ENCODE measurements at regions not wholly inside any gene's neighbourhood (a gene's known extent, or its start where the extent isn't known, plus 50 kb on each side); places are given as distances from the start of the nearest gene placed in this dataset.
"Not testable (repeated sequence)": the region's sequence is repeated elsewhere in the genome, so short reads cannot be mapped to it uniquely, and the experiment has no call there.

DNA sequence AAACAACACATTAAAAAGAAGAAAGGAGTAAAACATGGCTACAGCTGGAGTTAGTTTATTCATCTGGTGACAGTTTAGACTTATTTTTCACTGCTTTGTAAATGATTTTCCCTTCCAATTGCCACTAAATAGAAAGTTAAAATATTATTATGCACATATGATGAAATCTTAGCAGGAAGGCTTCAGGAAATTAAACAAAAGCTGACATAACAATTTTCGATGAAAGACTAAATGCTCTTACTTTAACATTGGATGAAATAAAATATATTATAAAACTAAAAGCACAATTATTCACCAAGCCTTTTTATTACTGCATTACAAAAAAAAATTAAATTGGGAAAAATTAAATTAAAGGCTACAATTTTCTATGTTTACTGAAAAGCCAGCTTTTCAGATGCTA, 158.0 kb downstream of the MMUT start:
- no peak for TF ChIP-seq CTCF (IDR thresholded peaks at IDR 0.05; ENCODE audit: insufficient read depth, low read length, poor library complexity, severe bottlenecking)
- no peak for DNase-seq (ENCODE audit: extremely low read depth, insufficient read length)
- Histone ChIP-seq H3K36me3 (ENCODE audit: control insufficient read depth, insufficient read depth, low read length) (no peaks in the 10 kb centered on the region), H3K27me3 (replicated peaks; ENCODE audit: control insufficient read depth, insufficient read depth, low read length) (no peaks in the 10 kb centered on the region), H3K4me3 (replicated peaks; ENCODE audit: low read depth, low read length) (no peak overlapping the region)

DNA sequence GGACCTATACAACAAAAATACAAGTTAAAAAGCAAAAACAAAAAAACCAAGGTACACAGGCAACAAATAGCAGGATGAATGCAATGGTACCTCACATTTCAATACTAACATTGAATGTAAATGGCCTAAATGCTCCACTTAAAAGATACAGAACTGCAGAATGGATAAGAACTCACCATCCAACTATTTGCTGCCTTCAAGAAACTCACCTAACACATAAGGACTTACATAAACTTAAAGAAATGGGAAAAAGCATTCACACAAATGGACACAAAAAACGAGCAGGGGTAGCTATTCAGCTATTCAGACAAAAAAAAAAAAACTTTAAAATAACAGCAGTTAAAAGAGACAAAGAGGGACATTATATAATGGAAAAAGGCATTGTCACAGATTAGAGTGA, 158.7 kb downstream of the MMUT start:
- not testable (repeated sequence) for H3K36me3 ChIP-seq (ENCODE audit: control insufficient read depth, insufficient read depth, low read length); DNase-seq (ENCODE audit: extremely low read depth, insufficient read length); H3K4me3 ChIP-seq (replicated peaks; ENCODE audit: low read depth, low read length); H3K27me3 ChIP-seq (replicated peaks; ENCODE audit: control insufficient read depth, insufficient read depth, low read length)

- DNase-seq (ENCODE audit: extremely low read depth, insufficient read length): no peak
- TF ChIP-seq CTCF (IDR thresholded peaks at IDR 0.05; ENCODE audit: insufficient read depth, low read length, poor library complexity, severe bottlenecking): no peak
- Histone ChIP-seq H3K36me3 (ENCODE audit: control insufficient read depth, insufficient read depth, low read length) (no peaks in the 10 kb centered on the region), H3K4me3 (replicated peaks; ENCODE audit: low read depth, low read length) (no peak overlapping the region), H3K27me3 (replicated peaks; ENCODE audit: control insufficient read depth, insufficient read depth, low read length) (no peaks in the 10 kb centered on the region)
These were observed 162.1 kb downstream of the MMUT start for GRCh38 chr6:49300911-49301310.

GRCh38 chr6:49300443-49300842, 162.6 kb downstream of the MMUT start:
- no peaks in the 10 kb centered on the region for H3K36me3 ChIP-seq (ENCODE audit: control insufficient read depth, insufficient read depth, low read length)
- H3K27me3 ChIP-seq (replicated peaks; ENCODE audit: control insufficient read depth, insufficient read depth, low read length): no peaks in the 10 kb centered on the region
- H3K4me3 ChIP-seq (replicated peaks; ENCODE audit: low read depth, low read length): no peak overlapping the region
- no peak for TF ChIP-seq CTCF (IDR thresholded peaks at IDR 0.05; ENCODE audit: insufficient read depth, low read length, poor library complexity, severe bottlenecking)
- DNase-seq (ENCODE audit: extremely low read depth, insufficient read length): no peak

GRCh38 chr6:49299279-49299678, 163.8 kb downstream of the MMUT start:
- no peak for TF ChIP-seq CTCF (IDR thresholded peaks at IDR 0.05; ENCODE audit: insufficient read depth, low read length, poor library complexity, severe bottlenecking)
- H3K36me3 ChIP-seq (ENCODE audit: control insufficient read depth, insufficient read depth, low read length): no peaks in the 10 kb centered on the region
- DNase-seq (ENCODE audit: extremely low read depth, insufficient read length): no peak

DNA sequence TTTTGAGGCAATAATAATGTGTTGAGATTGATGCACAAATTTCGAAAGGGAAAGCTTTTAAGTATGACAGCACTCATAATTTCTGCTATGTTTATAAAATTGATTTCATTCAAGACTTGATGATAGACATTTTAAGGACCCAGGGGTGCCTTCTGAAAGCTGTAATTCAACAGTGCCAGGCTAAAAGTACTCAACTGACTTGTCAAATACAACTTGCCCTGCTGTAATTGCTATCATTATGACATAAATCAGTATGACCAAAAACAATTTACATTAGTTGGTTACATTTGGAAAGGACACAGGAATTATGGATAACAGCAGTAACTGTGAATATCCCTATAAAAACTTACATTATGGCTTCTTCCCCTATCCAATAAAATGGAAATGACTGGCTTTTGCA, 178.9 kb downstream of the MMUT start:
- TF ChIP-seq CTCF (IDR thresholded peaks at IDR 0.05; ENCODE audit: insufficient read depth, low read length, poor library complexity, severe bottlenecking): no peak
- Histone ChIP-seq H3K36me3 (ENCODE audit: control insufficient read depth, insufficient read depth, low read length) (no peaks in the 10 kb centered on the region), H3K27me3 (replicated peaks; ENCODE audit: control insufficient read depth, insufficient read depth, low read length) (no peaks in the 10 kb centered on the region), H3K4me3 (replicated peaks; ENCODE audit: low read depth, low read length) (no peak overlapping the region)
- no peak for DNase-seq (ENCODE audit: extremely low read depth, insufficient read length)

More at GRCh38 chr6:49299279-49299678, 163.8 kb downstream of the MMUT start:
- no peaks in the 10 kb centered on the region for H3K27me3 ChIP-seq (replicated peaks; ENCODE audit: control insufficient read depth, insufficient read depth, low read length)
- no peak overlapping the region for H3K4me3 ChIP-seq (replicated peaks; ENCODE audit: low read depth, low read length)

DNA sequence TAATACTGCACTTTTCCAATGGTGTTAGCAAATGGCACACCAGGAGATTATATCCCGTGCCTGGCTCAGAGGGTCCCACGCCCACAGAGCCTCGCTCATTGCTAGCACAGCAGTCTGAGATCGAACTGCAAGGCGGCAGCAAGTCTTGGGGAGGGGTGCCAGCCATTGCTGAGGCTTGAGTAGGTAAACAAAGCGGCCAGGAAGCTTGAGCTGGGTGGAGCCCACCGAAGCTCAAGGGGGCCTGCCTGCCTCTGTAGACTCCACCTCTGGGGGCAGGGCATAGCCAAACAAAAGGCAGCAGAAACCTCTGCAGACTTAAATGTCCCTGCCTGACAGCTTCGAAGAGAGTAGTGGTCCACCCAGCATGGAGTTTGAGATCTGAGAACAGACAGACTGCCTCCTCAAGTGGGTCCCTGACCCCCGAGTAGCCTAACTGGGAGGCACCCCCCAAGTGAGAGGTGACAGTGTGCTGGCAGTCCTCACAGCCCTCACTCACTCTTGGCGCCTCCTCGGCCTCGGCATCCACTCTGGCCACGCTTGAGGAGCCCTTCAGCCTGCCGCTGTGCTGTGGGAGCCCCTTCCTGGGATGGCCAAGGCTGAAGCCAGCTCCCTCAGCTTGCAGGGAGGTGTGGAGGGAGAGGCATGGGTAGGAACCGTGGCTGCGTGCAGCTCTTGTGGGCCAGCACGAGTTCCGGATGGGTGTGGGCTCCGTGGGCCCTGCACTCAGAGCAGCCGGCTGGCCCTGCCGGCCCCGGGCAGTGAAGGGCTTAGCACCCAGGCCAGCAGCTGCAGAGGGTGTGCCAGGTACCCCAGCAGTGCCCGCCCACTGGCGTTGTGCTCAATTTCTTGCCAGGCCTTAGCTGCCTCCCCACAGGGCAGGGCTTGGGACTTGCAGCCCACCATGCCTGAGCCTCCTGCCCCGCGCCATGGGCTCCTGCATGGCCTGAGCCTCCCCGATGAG, 188.0 kb downstream of the MMUT start:
- not testable (repeated sequence) for H3K4me3 ChIP-seq (replicated peaks; ENCODE audit: low read depth, low read length); DNase-seq (ENCODE audit: extremely low read depth, insufficient read length); H3K36me3 ChIP-seq (ENCODE audit: control insufficient read depth, insufficient read depth, low read length); H3K27me3 ChIP-seq (replicated peaks; ENCODE audit: control insufficient read depth, insufficient read depth, low read length)
